D721Med (cell line): ENCODE measurements at regions not wholly inside any gene's neighbourhood (a gene's known extent, or its start where the extent isn't known, plus 50 kb on each side); places are given as distances from the start of the nearest gene placed in this dataset.

Experiments
- DNase-seq: peaks from one replicate; pipeline ENCODE4 v3.0.0; 2011; ENCODE audit warnings: low spot score; ENCODE audit not compliant: insufficient read length
- FAIRE-seq: peaks from 2 replicates; lab custom pipeline; 2011; peaks lifted over from hg19 to GRCh38; lab: Jason Lieb, UNC
- TF ChIP-seq, protein P1 (sequence below): IDR thresholded peaks from 2 replicates; pipeline ENCODE4 v1.5.1; 2012; ENCODE audit warnings: mild to moderate bottlenecking, control low read depth; ENCODE audit not compliant: insufficient read depth; ENCODE audit errors: missing control alignments

DNA sequence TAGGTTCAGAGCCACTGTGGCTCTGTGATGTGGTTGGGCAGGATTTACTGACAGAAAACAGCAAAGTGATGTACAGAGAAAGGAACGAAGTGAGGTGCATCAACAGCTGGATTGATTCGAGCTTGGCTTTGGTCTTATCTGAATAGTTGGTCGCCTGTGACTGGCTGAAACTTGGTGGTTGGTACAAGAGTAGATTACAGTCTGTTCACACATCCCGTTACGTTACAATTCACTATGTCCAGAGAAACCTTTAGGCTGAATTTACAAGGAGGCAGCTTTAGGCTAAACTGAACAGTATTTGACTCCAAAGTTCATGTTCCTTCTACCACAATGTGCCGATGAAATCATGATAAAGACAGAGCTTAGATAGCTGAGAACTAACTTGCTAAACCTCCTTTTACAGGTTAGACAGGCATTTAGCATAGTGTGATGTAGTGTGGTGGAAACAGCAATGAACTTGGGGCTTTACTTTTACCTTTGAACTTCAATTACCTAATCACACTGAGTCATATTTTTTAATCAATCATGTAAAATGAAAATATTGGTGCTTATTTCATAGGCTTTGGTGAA, 210.2 kb upstream of the PUM3 start:
- no peak for FAIRE-seq
- TF ChIP-seq, protein P1, sequence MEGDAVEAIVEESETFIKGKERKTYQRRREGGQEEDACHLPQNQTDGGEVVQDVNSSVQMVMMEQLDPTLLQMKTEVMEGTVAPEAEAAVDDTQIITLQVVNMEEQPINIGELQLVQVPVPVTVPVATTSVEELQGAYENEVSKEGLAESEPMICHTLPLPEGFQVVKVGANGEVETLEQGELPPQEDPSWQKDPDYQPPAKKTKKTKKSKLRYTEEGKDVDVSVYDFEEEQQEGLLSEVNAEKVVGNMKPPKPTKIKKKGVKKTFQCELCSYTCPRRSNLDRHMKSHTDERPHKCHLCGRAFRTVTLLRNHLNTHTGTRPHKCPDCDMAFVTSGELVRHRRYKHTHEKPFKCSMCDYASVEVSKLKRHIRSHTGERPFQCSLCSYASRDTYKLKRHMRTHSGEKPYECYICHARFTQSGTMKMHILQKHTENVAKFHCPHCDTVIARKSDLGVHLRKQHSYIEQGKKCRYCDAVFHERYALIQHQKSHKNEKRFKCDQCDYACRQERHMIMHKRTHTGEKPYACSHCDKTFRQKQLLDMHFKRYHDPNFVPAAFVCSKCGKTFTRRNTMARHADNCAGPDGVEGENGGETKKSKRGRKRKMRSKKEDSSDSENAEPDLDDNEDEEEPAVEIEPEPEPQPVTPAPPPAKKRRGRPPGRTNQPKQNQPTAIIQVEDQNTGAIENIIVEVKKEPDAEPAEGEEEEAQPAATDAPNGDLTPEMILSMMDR, result no peak
- no peak for DNase-seq

DNA sequence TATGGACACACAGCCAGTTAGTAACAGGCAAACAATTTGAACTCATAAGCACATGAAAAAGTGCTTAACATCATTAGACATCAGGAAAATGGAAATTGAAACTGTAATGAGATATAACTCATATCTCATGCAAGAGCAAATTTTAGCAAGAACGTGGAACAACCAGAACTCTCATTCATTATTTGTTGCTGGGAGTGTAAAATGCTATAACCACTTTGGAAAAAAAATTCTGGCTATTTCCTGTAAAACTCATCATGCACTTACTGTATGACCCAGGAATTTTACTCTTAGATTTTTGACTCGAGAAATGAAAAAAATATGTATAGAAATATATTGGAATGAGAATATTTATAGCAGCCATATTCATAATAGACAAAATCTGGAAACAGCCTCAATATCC, 205.7 kb upstream of the PUM3 start:
- TF ChIP-seq, protein P1, result no peak
- FAIRE-seq, result no peak
- no peak for DNase-seq

DNA sequence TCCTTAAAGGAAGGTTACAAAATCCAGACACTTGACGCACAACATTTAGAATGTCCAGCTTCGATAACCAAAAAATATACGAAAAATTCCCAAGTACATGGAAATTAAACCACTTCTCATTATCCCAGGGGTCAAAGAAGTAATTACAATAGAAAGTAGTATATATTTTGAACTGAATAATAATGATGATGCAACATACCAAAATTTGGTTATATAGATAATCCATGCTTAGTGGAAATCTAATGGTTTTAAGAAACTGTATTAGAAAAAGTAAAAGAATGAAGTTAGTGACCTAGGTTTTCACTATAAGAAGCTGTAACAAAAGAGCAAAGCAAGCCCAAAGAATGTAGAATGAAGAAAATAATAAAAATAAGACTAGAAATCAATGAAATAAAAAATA, 204.0 kb upstream of the PUM3 start:
- FAIRE-seq (no peak), DNase-seq (no peak)
- TF ChIP-seq, protein P1, result no peak

DNA sequence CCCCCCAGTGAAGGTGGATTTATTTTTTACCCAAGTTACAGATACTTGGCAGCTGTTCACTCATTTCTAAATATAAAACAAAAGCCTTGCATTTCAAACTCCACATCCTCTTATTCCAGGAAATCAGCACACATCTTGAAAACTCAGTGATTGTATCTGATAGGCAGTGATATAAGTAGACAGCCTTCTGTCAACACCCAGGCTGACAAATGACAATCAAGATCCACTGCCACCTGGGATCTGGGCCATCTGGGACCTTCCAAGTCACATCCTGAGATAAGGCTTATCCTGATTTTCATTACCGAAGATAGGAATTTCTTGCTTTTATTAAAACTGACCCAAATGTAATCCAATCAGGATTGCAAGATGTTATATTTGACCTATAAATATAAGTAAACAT, 201.3 kb upstream of the PUM3 start:
- TF ChIP-seq, protein P1, result no peak
- FAIRE-seq (no peak), DNase-seq (no peak)

DNA sequence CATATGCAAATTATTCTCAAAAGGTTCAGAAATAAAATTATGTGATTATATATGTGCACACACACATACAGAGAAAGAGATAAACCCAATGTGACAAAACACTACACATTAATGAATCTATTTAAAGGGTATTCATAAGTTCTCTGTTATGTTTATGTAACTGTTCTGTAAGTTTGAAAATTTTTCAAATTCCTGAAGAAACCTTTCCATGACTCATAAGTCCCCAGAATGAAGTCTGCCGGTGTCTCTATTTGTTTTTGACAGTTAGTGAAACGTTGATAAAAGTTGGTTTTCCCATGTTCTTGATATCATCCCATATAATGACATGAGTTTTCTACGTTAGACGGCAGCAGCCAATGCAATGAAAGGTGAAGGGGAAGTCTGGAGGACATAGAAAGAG, 199.5 kb upstream of the PUM3 start:
- FAIRE-seq (no peak), DNase-seq (no peak)
- TF ChIP-seq, protein P1, result no peak

DNA sequence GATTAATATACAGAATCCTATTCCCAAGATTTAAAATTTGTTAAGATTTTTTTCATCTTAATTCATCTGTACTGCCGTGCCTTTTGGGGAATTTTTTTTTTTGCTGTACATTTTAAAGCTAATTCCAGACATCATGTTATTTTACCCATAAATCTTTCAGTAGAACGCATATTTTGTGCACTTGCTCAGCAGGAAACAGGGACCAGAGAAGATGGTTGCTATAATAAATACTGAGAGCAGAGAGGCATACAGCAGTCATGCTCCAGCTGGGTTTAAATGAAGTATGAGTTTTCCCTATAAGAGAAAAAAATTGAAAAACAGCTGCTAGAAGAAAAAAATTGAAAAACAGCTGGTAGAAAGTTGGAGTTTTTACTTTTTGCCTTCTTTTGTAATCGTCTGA, 196.9 kb upstream of the PUM3 start:
- TF ChIP-seq, protein P1, result no peak
- DNase-seq (no peak), FAIRE-seq (no peak)

DNA sequence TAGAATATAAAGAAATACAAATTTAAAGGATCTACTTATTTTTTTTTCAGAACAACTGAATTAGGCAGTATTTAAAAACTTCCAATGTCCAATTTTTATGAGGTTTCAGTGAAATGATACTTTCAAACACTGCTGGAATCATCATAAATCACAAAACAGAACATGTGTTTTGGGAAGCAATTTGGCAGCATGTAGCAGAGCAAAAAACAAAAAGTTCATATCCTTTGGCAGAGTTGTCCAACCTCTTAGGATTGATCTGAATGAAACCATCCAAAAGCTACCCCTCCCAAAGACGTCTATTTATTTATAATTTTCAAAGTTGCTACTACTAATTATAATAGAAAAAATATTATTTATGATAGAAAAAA, 192.4 kb upstream of the PUM3 start:
- FAIRE-seq, result no peak
- TF ChIP-seq, protein P1, result no peak

More for the DNA sequence above, 192.4 kb upstream of the PUM3 start:
- DNase-seq, result no peak
